BLaER1 (cell line): ENCODE measurements at regions not wholly inside any gene's neighbourhood (a gene's known extent, or its start where the extent isn't known, plus 50 kb on each side); places are given as distances from the start of the nearest gene placed in this dataset.

Experiments used
- H3K27ac ChIP-seq: shearing (Covaris generic); formaldehyde crosslinking; 2 replicates; pipeline ENCODE4 v1.8.1; 2022
- H3K27me3 ChIP-seq: shearing (Covaris generic); formaldehyde crosslinking; 2 replicates; pipeline ENCODE4 v1.8.1; 2022
- H3K36me3 ChIP-seq: shearing (Covaris generic); formaldehyde crosslinking; 2 replicates; pipeline ENCODE4 v1.8.1; 2022
- H3K4me1 ChIP-seq: shearing (Covaris generic); formaldehyde crosslinking; 2 replicates; pipeline ENCODE4 v1.8.1; 2022
- H3K4me2 ChIP-seq: shearing (Covaris generic); formaldehyde crosslinking; 2 replicates; pipeline ENCODE4 v1.8.1; 2022
- H3K4me3 ChIP-seq: shearing (Covaris generic); formaldehyde crosslinking; 2 replicates; pipeline ENCODE4 v1.8.1; 2022
- H3K9ac ChIP-seq: shearing (Covaris generic); formaldehyde crosslinking; 2 replicates; pipeline ENCODE4 v1.8.1; 2022
- H3K9me3 ChIP-seq: shearing (Covaris generic); formaldehyde crosslinking; 2 replicates; pipeline ENCODE4 v1.8.1; 2022
- H4K20me1 ChIP-seq: shearing (Covaris generic); formaldehyde crosslinking; 2 replicates; pipeline ENCODE4 v1.8.1; 2022
- Cebpa-rat ChIP-seq: shearing (Covaris generic); IDR thresholded peaks from 2 replicates; pipeline ENCODE4 v1.8.1; 2022

DNA sequence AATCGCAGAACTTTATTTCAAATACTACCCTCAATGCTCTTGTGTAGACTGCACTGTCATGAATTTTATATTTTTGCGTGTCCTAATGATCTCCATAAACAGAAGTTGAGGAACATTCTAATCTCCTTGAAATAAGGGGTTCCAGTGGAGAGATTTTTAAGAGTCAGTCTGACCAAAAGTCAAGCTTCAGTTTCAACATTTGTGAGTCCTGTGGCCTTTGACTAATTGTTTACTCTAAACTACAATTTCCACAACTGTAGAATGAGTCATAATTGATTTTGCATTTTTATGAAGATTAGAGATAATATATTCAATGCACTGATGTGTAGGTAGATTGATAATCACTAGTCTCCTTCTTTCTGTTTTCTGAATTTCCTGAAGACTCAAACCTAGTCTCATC is 720.3 kb upstream of the ID2 start:
- H3K9ac ChIP-seq: no peak overlapping the region
- no peaks in the 10 kb centered on the region for H3K36me3 ChIP-seq
- no peak for TF ChIP-seq Cebpa-rat
- no peaks in the 10 kb centered on the region for H4K20me1 ChIP-seq
- no peaks in the 10 kb centered on the region for H3K27me3 ChIP-seq
- H3K4me1 ChIP-seq: no peaks in the 10 kb centered on the region
- H3K9me3 ChIP-seq: no peaks in the 10 kb centered on the region
- no peak overlapping the region for H3K27ac ChIP-seq
- no peak overlapping the region for H3K4me3 ChIP-seq
- H3K4me2 ChIP-seq: no peak overlapping the region

- TF ChIP-seq Cebpa-rat: no peak
- Histone ChIP-seq H3K4me3 (no peak overlapping the region), H3K4me2 (no peak overlapping the region), H3K36me3 (no peaks in the 10 kb centered on the region), H3K4me1 (no peaks in the 10 kb centered on the region), H3K9me3 (no peaks in the 10 kb centered on the region), H3K27me3 (no peaks in the 10 kb centered on the region), H3K27ac (no peak overlapping the region), H3K9ac (no peak overlapping the region), H4K20me1 (no peaks in the 10 kb centered on the region)
Measured at GRCh38 chr2:7962161-7962560, 719.7 kb upstream of the ID2 start.

DNA sequence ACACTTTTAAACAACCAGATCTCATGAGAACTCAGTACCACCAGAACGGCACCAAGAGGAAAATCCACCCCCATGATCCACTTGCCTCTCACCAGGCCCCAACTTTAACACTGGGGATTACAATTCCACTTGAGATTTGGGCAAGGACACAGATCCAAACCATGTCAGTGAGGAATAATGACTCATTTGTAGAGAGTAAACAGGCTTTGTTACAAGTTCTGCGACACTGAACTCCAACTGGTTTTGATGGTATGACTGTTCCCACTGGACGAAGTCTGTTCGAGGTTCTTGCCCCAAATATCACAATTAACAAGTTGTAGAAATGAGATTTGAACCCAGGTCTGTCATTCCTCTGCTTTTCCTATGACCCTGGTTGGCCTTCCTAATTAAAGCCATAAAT is 718.1 kb upstream of the ID2 start:
- no peaks in the 10 kb centered on the region for H3K36me3 ChIP-seq
- H3K27me3 ChIP-seq: no peaks in the 10 kb centered on the region
- H3K27ac ChIP-seq: no peak overlapping the region
- H3K9ac ChIP-seq: no peak overlapping the region
- no peak for TF ChIP-seq Cebpa-rat
- no peak overlapping the region for H3K4me3 ChIP-seq
- no peak overlapping the region for H3K4me2 ChIP-seq
- H3K4me1 ChIP-seq: no peaks in the 10 kb centered on the region
- H4K20me1 ChIP-seq: no peaks in the 10 kb centered on the region
- H3K9me3 ChIP-seq: no peaks in the 10 kb centered on the region

- Histone ChIP-seq H3K4me3 (no peak overlapping the region), H3K27me3 (no peaks in the 10 kb centered on the region), H3K9ac (no peak overlapping the region), H3K36me3 (no peaks in the 10 kb centered on the region), H4K20me1 (no peaks in the 10 kb centered on the region), H3K27ac (no peak overlapping the region), H3K4me2 (no peak overlapping the region), H3K4me1 (no peaks in the 10 kb centered on the region), H3K9me3 (peaks cover 5% of the 10 kb centered on the region; the same call in 1 of the 2 replicates)
- no peak for TF ChIP-seq Cebpa-rat
Measured at GRCh38 chr2:7966032-7966431, 715.8 kb upstream of the ID2 start.

- Histone ChIP-seq H3K4me2 (no peak overlapping the region), H3K9me3 (peaks cover 9% of the 10 kb centered on the region; the same call in 1 of the 2 replicates), H3K36me3 (no peaks in the 10 kb centered on the region), H3K4me3 (no peak overlapping the region), H3K4me1 (no peaks in the 10 kb centered on the region), H3K27me3 (no peaks in the 10 kb centered on the region), H3K27ac (no peak overlapping the region), H4K20me1 (no peaks in the 10 kb centered on the region), H3K9ac (no peak overlapping the region)
- TF ChIP-seq Cebpa-rat: no peak
Measured at GRCh38 chr2:7967707-7968405, 714.0 kb upstream of the ID2 start.

GRCh38 chr2:7969756-7970515 is 711.9 kb upstream of the ID2 start:
- Histone ChIP-seq H3K4me1 (no peaks in the 10 kb centered on the region), H3K9ac (no peak overlapping the region), H3K36me3 (no peaks in the 10 kb centered on the region), H4K20me1 (no peaks in the 10 kb centered on the region), H3K27me3 (no peaks in the 10 kb centered on the region), H3K27ac (no peak overlapping the region), H3K4me2 (no peak overlapping the region), H3K9me3 (peaks cover 9% of the 10 kb centered on the region; the same call in 1 of the 2 replicates), H3K4me3 (no peak overlapping the region)
- no peak for TF ChIP-seq Cebpa-rat

DNA sequence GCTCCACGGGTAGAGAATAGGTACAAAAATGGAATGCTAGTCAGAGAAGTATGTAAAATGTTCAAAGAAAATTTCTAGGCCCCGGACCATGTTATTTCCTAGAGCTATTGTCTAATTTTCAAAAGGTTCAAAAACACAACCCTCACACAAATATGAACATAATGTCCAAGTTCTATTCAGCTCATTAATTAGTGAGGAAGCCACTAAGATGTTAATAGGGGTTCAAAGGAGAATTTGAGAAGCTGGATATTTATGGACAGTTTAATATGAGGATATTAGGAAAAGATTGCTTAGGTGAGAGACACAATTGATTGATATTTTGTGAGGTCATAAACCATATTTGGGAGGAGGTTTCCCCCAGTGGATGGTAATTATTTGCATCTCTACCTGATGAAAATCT is 710.6 kb upstream of the ID2 start:
- H3K4me1 ChIP-seq: no peaks in the 10 kb centered on the region
- no peaks in the 10 kb centered on the region for H3K27me3 ChIP-seq

DNA sequence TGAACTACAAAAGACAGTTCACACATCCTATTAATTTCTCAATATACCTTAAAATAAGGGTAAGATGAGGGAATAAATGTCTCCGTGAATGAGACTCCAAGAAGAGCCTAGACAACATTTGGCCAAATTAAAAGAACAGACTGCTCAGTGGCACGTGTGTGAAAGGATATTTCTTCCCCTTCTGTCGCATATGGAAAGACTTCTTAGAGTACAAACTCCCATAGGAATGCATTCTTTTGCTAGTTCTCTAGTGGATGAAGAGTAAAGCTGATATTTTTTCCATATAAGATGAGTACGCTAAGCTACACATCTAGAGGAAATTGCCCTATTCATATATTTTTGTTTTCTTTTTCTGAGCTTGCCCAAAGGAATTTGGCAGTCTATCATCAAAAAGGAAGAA is 710.0 kb upstream of the ID2 start:
- H3K36me3 ChIP-seq: no peaks in the 10 kb centered on the region
- no peak for TF ChIP-seq Cebpa-rat
- H3K27me3 ChIP-seq: no peaks in the 10 kb centered on the region
- H4K20me1 ChIP-seq: no peaks in the 10 kb centered on the region
- no peak overlapping the region for H3K4me2 ChIP-seq
- no peaks in the 10 kb centered on the region for H3K4me1 ChIP-seq
- H3K4me3 ChIP-seq: no peak overlapping the region
- H3K9ac ChIP-seq: no peak overlapping the region
- peaks cover 9% of the 10 kb centered on the region; the same call in 1 of the 2 replicates for H3K9me3 ChIP-seq
- no peak overlapping the region for H3K27ac ChIP-seq

More for the DNA sequence above, 710.6 kb upstream of the ID2 start:
- Histone ChIP-seq H3K4me2 (no peak overlapping the region), H3K27ac (no peak overlapping the region), H3K9me3 (peaks cover 9% of the 10 kb centered on the region; the same call in 1 of the 2 replicates), H4K20me1 (no peaks in the 10 kb centered on the region), H3K4me3 (no peak overlapping the region), H3K9ac (no peak overlapping the region), H3K36me3 (no peaks in the 10 kb centered on the region)
- TF ChIP-seq Cebpa-rat: no peak

GRCh38 chr2:7972670-7973069 is 709.2 kb upstream of the ID2 start:
- Histone ChIP-seq H4K20me1 (no peaks in the 10 kb centered on the region), H3K4me2 (no peak overlapping the region), H3K36me3 (no peaks in the 10 kb centered on the region), H3K4me3 (no peak overlapping the region), H3K9me3 (peaks cover 9% of the 10 kb centered on the region; the same call in 1 of the 2 replicates), H3K27me3 (no peaks in the 10 kb centered on the region), H3K9ac (no peak overlapping the region), H3K4me1 (no peaks in the 10 kb centered on the region), H3K27ac (no peak overlapping the region)
- TF ChIP-seq Cebpa-rat: no peak

GRCh38 chr2:7973801-7974480 is 707.9 kb upstream of the ID2 start:
- H3K27ac ChIP-seq: no peak overlapping the region

More at GRCh38 chr2:7973801-7974480, 707.9 kb upstream of the ID2 start:
- no peaks in the 10 kb centered on the region for H3K27me3 ChIP-seq
- no peak for TF ChIP-seq Cebpa-rat
- H3K4me2 ChIP-seq: no peak overlapping the region
- no peaks in the 10 kb centered on the region for H4K20me1 ChIP-seq
- no peaks in the 10 kb centered on the region for H3K36me3 ChIP-seq
- H3K9me3 ChIP-seq: peaks cover 9% of the 10 kb centered on the region; the same call in 1 of the 2 replicates
- no peaks in the 10 kb centered on the region for H3K4me1 ChIP-seq
- H3K9ac ChIP-seq: no peak overlapping the region
- no peak overlapping the region for H3K4me3 ChIP-seq
